ENCODE measurements at regions not wholly inside any gene's neighbourhood (a gene's known extent, or its start where the extent isn't known, plus 50 kb on each side); places are given as distances from the start of the nearest gene placed in this dataset.

GRCh38 chr16:86210403-86211193 is 299.7 kb upstream of the FOXF1 start:
- TF ChIP-seq EZH2 (IDR thresholded peaks at IDR 0.05) = no peak
- no peak for TF ChIP-seq CTCF (IDR thresholded peaks at IDR 0.05 in 2 of 3, conservative IDR thresholded peaks at IDR 0.05 in 1 of 3; ENCODE audit: borderline replicate concordance in 1 of 3, insufficient read depth in 1 of 3, low read depth in 2 of 3, low read length in 2 of 3)
- no peak for TF ChIP-seq SRF (IDR thresholded peaks at IDR 0.05; ENCODE audit: low read depth)
- no peak for TF ChIP-seq POLR2A (IDR thresholded peaks at IDR 0.05; ENCODE audit: borderline replicate concordance, extremely low read depth, insufficient read depth, insufficient read length)
- TF ChIP-seq ZNF274 (IDR thresholded peaks at IDR 0.05; ENCODE audit: low read depth, low read length) = no peak
- TF ChIP-seq CEBPB (IDR thresholded peaks at IDR 0.05; ENCODE audit: low read depth) = no peak
- TF ChIP-seq YY1 (IDR thresholded peaks at IDR 0.05; ENCODE audit: extremely low read depth, insufficient replicate concordance, low read depth, low read length) = no peak
- TF ChIP-seq POLR2AphosphoS5 (IDR thresholded peaks at IDR 0.05; ENCODE audit: low read depth, low read length) = no peak
- no peak for TF ChIP-seq ZFX (IDR thresholded peaks at IDR 0.05)
- TF ChIP-seq REST (IDR thresholded peaks at IDR 0.05; ENCODE audit: low read depth) = no peak
- no peak for TF ChIP-seq SIN3A (IDR thresholded peaks at IDR 0.05; ENCODE audit: low read depth)
